Osteocyte (in vitro differentiated cells): ENCODE measurements at regions not wholly inside any gene's neighbourhood (a gene's known extent, or its start where the extent isn't known, plus 50 kb on each side); places are given as distances from the start of the nearest gene placed in this dataset.

ENCODE experiments used
- DNase-seq: peaks from one replicate; pipeline ENCODE4 v3.0.0; 2021; ENCODE audit warnings: mixed read lengths; ENCODE audit not compliant: unreplicated experiment; ENCODE audit errors: extremely low spot score
- H3K27ac Mint-ChIP-seq: one replicate; pipeline ENCODE4 v1.8.0; 2021; ENCODE audit warnings: mild to moderate bottlenecking, mixed read lengths; ENCODE audit not compliant: unreplicated experiment
- H3K27me3 Mint-ChIP-seq: one replicate; pipeline ENCODE4 v1.8.0; 2021; ENCODE audit warnings: mixed read lengths; ENCODE audit not compliant: unreplicated experiment
- H3K36me3 Mint-ChIP-seq: one replicate; pipeline ENCODE4 v1.8.0; 2021; ENCODE audit warnings: mixed read lengths; ENCODE audit not compliant: unreplicated experiment
- H3K4me1 Mint-ChIP-seq: one replicate; pipeline ENCODE4 v1.8.0; 2021; ENCODE audit warnings: mixed read lengths; ENCODE audit not compliant: unreplicated experiment
- H3K4me3 Mint-ChIP-seq: one replicate; pipeline ENCODE4 v1.8.0; 2021; ENCODE audit warnings: mild to moderate bottlenecking, moderate library complexity, mixed read lengths; ENCODE audit not compliant: unreplicated experiment
- H3K9me3 Mint-ChIP-seq: one replicate; pipeline ENCODE4 v1.8.0; 2021; ENCODE audit warnings: mixed read lengths; ENCODE audit not compliant: unreplicated experiment
- CTCF ChIP-seq: fragments of 200-600 bp; sonication (generic); IDR thresholded peaks from 2 replicates; pipeline ENCODE4 v1.5.0; 2021; ENCODE audit warnings: antibody characterized with exemption, mild to moderate bottlenecking, moderate library complexity

GRCh38 chr4:38313999-38314561, 349.9 kb upstream of the KLF3 start:
- Mint-ChIP-seq H3K4me3 (no peak overlapping the region), H3K27me3 (no peaks in the 10 kb centered on the region), H3K36me3 (no peaks in the 10 kb centered on the region), H3K27ac (peak overlapping the region; percentile 51), H3K9me3 (peaks cover 12% of the 10 kb centered on the region), H3K4me1 (peaks cover 38% of the 10 kb centered on the region)
- TF ChIP-seq CTCF = no peak
- no peak for DNase-seq

GRCh38 chr4:38314663-38315062, 349.3 kb upstream of the KLF3 start:
- Mint-ChIP-seq H3K9me3 (peaks cover 12% of the 10 kb centered on the region), H3K27ac (no peak overlapping the region), H3K4me3 (no peak overlapping the region), H3K36me3 (no peaks in the 10 kb centered on the region), H3K4me1 (peaks cover 39% of the 10 kb centered on the region), H3K27me3 (no peaks in the 10 kb centered on the region)
- no peak for DNase-seq
- no peak for TF ChIP-seq CTCF

- no peak for DNase-seq
- Mint-ChIP-seq H3K4me3 (no peak overlapping the region), H3K27ac (no peak overlapping the region)
Observed at GRCh38 chr4:38315286-38315685, 348.7 kb upstream of the KLF3 start.

GRCh38 chr4:38316045-38316444, 348.0 kb upstream of the KLF3 start:
- Mint-ChIP-seq H3K36me3 (no peaks in the 10 kb centered on the region), H3K27me3 (no peaks in the 10 kb centered on the region), H3K4me1 (peaks cover 45% of the 10 kb centered on the region), H3K9me3 (peaks cover 12% of the 10 kb centered on the region), H3K27ac (no peak overlapping the region), H3K4me3 (no peak overlapping the region)
- no peak for TF ChIP-seq CTCF
- no peak for DNase-seq

More at GRCh38 chr4:38315286-38315685, 348.7 kb upstream of the KLF3 start:
- Mint-ChIP-seq H3K27me3 (no peaks in the 10 kb centered on the region), H3K36me3 (no peaks in the 10 kb centered on the region), H3K9me3 (peaks cover 12% of the 10 kb centered on the region), H3K4me1 (peaks cover 45% of the 10 kb centered on the region)
- TF ChIP-seq CTCF = no peak

DNA sequence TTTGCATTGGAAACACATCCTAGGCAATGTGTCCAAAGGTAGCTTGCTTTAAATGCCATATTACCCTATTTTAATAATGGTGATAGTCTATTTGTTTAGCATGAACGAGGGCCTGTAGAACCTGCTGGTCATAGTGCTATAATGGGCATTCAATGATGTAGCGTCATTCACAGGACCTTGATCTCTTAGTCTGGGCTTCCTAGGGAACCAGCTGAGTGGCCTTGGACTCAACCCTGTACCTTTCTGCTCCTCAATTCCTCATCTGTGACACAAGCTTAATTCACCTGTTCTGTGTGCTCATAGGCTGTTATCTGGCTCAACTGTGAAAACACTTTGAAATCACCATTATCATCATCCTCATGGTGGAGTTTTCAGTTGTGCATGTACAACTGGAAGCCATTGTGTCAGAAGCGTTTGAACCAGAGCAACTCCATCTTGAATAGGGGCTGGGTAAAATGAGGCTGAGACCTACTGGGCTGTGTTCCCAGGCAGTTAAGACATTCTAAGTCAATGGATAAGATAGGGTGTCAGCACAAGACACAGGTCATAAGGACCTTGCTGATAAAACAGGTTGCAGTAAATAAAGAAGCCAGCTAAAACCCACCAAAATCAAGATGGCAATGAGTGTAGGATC, 346.8 kb upstream of the KLF3 start:
- Mint-ChIP-seq H3K4me3 (no peak overlapping the region), H3K27ac (no peak overlapping the region), H3K9me3 (peaks cover 9% of the 10 kb centered on the region), H3K27me3 (no peaks in the 10 kb centered on the region), H3K36me3 (no peaks in the 10 kb centered on the region), H3K4me1 (peaks cover 45% of the 10 kb centered on the region)
- no peak for TF ChIP-seq CTCF
- no peak for DNase-seq
